Heart left ventricle (tissue), 13 donors: ENCODE measurements at regions not wholly inside any gene's neighbourhood (a gene's known extent, or its start where the extent isn't known, plus 50 kb on each side); places are given as distances from the start of the nearest gene placed in this dataset.
"Not testable (repeated sequence)": the region's sequence is repeated elsewhere in the genome, so short reads cannot be mapped to it uniquely, and the experiment has no call there.

Source experiments
- POLR2A ChIP-seq, 2 donors: fragments of 450-650 bp; IDR thresholded peaks; one replicate each; pipeline ENCODE4 v1.6.1; 2017; ENCODE audit warnings: antibody characterized with exemption in 2 of 2, mild to moderate bottlenecking in 2 of 2, moderate library complexity in 2 of 2
- TF ChIP-seq, protein P1 (sequence below), 12 donors: fragments of 200-600 bp; sonication (generic) in 4 of 12; IDR thresholded peaks; one replicate each; pipeline versions ENCODE4 v1.5.0 to v1.8.0; 2018 to 2022; ENCODE audit warnings: antibody characterized with exemption in 12 of 12, mild to moderate bottlenecking in 5 of 12
- donor health status: ischemic (EF 13 %, LVEDD 7.1; RV severe dilation, severe dysfunction).
- donor health status: DM: no; HTN: yes; CAD: no.
- donor health status: DM: no; HTN: no; CAD: no.
- donor health status: ischemic (EF 25% LVEDD 6.9; RV normal size, moderate dysfunction).
- donor health status: ischemic (EF 25% LVEDD 5.7; RV mildly dilated, moderate dysfunction).
- donor health status: ischemic (EF 35%, LVEDD 5.7; RV mildly dilated, moderate dysfunction).
- donor health status: nonischemic (EF 11% LVEDD 7.7; RV severe dilation, severe dysfunction).
- donor health status: DM: yes; HTN: yes; CAD: no.
- donor health status: PGD.
- donor health status: ischemic (EF 29% LVEDD 5.4; RV normal size, mild dysfunction).
- donor health status: nonischemic (EF 23%, LVEDD 6.1; RV moderate dilation, normal function).

DNA sequence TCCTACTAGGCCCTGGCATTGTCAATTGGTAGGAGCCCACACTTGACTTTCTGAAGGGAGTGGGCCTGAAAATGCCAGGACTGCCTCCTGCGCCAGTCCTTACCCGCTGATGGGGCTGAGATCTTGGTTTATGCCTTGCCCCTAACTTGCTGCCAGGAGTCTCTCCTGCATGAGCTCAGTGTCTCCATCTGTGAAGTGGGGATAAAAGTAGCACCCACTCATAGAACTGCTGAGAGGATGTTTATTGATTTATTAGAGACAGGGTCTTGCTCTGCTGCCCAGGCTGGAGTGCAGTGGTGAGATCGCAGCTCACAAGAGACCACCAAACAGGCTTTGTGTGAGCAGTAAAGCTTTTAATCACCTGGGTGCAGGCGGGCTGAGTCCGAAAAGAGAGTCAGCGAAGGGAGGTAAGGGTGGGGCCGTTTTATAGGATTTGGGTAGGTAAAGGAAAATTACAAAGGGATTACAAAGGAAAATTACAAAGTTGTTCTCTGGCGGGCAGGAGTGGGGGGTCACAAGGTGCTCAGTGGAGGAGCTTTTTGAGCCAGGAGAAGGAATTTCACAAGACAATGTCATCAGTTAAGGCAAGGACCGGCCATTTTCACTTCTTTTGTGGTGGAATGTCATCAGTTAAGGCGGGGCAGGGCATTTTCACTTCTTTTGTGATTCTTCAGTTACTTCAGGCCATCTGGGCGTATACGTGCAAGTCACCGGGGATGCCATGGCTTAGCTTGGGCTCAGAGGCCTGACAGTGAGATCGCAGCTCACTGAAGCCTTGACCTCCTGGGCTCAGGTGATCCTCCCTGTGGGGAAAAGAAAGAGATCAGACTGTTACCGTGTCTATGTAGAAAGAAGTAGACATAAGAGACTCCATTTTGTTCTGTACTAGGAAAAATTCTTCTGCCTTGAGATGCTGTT, 93.7 kb downstream of the LSM3 start:
- TF ChIP-seq, protein P1, sequence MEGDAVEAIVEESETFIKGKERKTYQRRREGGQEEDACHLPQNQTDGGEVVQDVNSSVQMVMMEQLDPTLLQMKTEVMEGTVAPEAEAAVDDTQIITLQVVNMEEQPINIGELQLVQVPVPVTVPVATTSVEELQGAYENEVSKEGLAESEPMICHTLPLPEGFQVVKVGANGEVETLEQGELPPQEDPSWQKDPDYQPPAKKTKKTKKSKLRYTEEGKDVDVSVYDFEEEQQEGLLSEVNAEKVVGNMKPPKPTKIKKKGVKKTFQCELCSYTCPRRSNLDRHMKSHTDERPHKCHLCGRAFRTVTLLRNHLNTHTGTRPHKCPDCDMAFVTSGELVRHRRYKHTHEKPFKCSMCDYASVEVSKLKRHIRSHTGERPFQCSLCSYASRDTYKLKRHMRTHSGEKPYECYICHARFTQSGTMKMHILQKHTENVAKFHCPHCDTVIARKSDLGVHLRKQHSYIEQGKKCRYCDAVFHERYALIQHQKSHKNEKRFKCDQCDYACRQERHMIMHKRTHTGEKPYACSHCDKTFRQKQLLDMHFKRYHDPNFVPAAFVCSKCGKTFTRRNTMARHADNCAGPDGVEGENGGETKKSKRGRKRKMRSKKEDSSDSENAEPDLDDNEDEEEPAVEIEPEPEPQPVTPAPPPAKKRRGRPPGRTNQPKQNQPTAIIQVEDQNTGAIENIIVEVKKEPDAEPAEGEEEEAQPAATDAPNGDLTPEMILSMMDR (IDR thresholded peaks at IDR 0.05): not testable (repeated sequence)
- TF ChIP-seq POLR2A (IDR thresholded peaks at IDR 0.05): not testable (repeated sequence)
